NCI-H146 treated with DMSO at 0.1 percent for 48 hours (cell line): ENCODE measurements at regions not wholly inside any gene's neighbourhood (a gene's known extent, or its start where the extent isn't known, plus 50 kb on each side); places are given as distances from the start of the nearest gene placed in this dataset.

ENCODE experiments used
- DNase-seq: peaks from one replicate; lab custom pipeline; 2025; ENCODE audit not compliant: unreplicated experiment; lab: John Stamatoyannopoulos, UW

GRCh38 chr12:113658006-113658655, 186.5 kb upstream of the LHX5 start:
- DNase-seq: no peak

DNA sequence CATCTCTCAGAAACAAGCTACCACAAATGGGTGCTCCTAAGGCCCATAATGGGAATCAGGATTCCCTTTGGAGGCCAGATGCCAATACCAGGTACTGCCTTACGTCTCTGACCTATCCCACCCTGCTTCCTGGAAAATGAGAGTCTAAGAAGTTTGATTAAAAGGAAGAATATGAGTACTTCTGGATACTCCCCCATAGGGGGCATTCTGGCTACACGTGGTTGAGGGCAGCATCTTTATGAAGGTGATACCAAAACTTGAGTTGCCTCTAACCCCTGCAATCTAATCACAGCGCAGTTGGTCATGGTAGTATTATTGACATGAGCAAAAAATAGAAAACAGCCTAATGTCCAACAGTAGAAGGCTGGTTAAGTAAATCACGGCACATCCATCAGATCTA, 184.2 kb upstream of the LHX5 start:
- DNase-seq: no peak

DNA sequence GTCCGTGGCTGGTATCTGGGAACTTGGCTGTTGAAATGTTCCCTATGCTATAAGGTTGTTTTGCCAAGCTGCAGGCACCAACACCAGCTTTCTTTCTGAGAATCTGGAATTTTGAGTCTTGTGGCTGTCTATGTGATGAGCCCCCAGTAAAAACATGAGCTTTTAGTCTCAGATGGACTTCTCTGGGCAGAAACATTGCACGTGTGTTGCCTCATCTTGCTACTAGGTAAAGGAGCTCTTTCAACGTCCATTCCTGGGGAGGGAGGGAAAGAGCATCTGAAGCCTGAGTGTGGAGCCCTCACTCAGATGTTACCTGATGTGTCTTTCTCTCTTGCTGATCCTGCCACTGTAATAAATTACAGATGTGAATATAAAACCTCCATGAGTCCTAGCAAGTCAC, 183.8 kb upstream of the LHX5 start:
- no peak for DNase-seq

DNA sequence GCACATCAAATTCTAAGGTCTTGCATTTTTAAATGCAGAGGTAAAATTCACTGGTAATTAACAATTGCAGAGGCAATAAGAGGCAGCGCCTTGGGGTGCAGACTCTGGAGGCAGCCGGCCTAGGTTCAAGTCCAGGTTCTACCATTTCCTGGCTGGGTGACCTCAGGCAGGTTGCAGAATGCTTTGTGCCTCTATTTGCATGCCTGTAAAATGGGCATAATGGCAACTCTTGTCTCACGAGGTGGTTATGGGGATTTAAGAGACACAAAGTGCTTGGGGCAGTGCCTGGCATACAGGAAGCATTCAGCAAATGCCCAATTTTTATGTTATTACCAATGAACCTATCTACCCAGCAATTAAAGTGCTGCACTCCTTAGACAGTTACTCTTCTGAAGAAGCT, 180.0 kb upstream of the LHX5 start:
- DNase-seq: no peak

DNA sequence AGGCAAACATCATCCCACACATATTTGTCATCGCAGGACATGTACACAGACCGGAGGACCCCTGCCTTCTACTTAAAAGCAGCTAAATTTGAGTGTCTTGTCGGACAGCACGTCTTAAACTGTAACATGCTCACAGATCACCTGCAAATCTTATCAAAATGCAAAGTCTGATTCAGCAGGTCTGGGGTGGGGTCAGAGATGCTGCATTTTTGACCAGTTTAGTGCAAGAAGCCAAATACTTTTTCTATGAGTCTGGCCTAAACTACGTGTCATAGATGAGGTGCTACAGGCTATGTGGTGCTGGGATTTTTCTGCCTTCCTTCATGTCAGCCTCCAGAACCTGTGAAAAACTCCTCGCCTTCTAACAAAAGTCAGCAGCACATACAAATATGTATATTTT, 178.8 kb upstream of the LHX5 start:
- DNase-seq: no peak

GRCh38 chr12:113649256-113649830, 177.7 kb upstream of the LHX5 start:
- no peak for DNase-seq

GRCh38 chr12:113647048-113647447, 175.4 kb upstream of the LHX5 start:
- no peak for DNase-seq

DNA sequence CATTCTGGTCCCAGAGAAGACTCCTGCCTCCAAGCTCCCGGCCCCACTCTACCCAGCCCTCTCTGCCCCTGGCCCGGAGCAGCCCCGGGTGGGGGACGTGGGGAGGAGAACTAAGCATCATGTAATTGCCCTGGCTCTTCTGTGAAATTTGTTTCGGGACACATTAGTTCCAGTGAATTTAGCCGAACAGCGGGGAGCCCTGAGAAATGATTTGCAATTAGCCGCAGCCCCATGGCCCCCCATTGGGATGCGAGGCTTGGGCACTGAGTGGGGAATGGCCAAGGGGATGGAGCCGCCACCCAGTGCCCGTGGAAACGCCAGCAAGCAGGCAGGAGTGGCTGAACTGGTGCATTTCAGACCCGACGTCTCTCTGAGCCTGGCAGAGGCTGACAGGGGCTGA, 173.9 kb upstream of the LHX5 start:
- DNase-seq: no peak

- DNase-seq: no peak
Observed at GRCh38 chr12:113645183-113645582, 173.5 kb upstream of the LHX5 start.

DNA sequence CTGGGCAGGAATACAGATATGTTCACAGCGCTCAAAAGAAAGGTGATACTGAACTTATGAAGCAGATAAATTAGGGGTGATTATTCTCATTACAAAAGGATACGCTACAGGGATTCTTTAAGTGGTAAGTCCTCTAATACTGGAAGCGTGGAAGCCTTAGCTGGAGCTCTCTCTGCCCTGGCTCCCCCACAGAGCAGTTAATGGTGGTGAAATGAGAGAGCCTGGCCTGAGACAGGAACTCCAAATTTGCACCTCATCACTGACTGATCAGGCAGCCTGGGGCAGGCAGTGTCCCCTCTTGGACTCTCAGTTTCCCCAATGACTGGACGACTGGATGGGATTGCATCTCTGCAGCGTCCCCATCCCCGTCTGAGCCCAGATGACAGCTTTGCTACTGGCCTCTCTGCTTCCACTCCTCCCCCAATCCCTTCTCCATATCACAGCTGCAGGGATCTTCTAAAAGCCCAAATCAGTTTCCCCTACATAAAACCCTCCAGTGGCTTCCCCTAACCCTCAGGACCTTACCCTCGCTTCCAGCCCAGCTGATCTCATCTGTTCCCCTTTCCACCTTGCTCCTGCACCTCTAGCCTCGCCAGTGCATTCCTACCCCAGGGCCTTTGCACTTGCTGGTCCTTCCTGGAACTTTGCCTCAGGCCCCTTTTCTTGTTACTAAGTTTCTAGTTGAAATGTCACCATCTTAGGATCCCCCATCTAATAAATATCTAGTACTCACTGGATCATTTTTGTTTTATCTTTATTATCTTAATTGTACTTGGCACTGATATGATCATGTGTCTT, 171.7 kb upstream of the LHX5 start:
- peak; percentile 4 for DNase-seq

GRCh38 chr12:113642672-113643071, 171.0 kb upstream of the LHX5 start:
- DNase-seq: no peak

- DNase-seq: no peak
Observed at GRCh38 chr12:113642216-113642615, 170.5 kb upstream of the LHX5 start.

- no peak for DNase-seq
Observed at GRCh38 chr12:113641426-113642030, 169.9 kb upstream of the LHX5 start.

DNA sequence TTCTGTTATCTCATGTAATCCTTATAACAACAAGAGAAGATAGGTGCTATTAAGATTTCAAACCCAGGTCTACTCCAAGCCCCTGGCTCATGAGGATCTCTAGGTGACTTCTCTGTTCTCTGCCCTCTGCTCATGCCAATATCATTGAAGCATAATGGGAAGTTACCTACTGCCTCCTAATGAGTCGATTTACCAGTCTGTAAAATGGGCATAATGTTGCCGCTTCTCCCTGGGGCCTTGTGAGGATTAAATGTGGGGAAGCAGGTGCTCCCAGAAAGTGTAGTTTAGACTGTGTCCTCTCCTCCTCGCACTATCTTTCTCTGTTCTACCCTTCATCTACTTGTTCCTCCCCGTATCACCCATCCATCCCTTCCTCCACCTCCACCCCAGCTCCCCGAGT, 169.2 kb upstream of the LHX5 start:
- DNase-seq: no peak

DNA sequence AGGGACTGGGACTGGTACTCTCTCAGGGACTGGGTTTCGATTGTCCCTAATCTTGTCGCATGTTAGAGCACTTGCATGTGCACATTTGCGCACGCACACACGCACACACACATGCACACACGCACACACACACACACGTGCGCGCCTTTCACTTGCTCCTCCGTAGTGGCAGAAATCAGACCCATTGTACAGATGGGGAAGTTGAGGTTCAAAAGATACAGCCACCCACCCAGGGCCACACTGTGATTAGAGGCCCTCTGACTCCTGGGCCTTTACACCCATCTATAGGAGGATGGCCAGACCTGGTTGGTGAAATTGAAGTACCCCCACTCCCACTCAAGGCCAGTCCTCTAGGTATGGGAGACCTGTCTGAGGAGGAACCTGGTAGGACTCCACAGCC, 167.8 kb upstream of the LHX5 start:
- no peak for DNase-seq

- DNase-seq: no peak
Observed at GRCh38 chr12:113638460-113638775, 166.7 kb upstream of the LHX5 start.

DNA sequence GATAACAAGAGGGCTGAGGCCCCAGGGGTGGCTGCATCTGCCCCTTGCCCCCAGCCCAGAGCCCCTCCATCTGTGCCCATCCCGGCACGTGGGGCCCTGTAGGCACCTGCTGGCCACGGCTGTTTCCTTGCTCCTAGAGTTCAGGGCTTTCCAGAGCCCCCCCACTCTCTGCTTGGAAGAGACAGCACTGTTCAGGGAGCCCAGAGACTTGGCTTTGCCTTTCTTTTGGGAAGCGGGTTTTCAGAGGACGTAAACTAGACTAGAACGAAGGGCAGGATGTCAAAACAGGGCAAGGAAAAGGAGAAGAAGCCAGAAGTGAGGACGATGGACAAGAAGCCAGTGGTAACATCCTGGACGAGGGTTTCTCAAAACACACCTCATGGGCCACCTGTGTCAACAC, 163.3 kb upstream of the LHX5 start:
- no peak for DNase-seq

- DNase-seq: no peak
Observed at GRCh38 chr12:113634474-113634873, 162.8 kb upstream of the LHX5 start.

GRCh38 chr12:113633678-113634332, 162.1 kb upstream of the LHX5 start:
- DNase-seq: no peak

DNA sequence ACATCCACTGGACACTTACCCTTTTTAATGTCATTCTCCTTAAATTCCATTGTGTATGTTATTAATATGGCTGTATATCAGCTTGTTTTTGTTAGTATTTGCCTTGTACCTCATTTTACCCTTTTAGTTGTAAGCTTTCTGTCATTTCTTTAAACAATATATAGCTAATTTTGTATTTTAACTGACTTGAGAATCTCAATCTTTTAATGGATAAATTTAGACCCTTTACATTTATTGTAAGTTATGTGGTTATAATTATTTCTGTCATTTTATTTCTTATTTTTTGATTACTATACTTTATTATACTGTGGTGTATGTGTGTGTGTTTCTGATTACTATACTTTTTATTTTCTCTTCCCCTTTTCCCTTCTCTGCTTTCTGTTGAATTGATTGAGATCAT, 159.0 kb upstream of the LHX5 start:
- DNase-seq: no peak

GRCh38 chr12:113625499-113625898, 153.8 kb upstream of the LHX5 start:
- no peak for DNase-seq

GRCh38 chr12:113622410-113622809, 150.7 kb upstream of the LHX5 start:
- DNase-seq: no peak
